ENCODE measurements at regions not wholly inside any gene's neighbourhood (a gene's known extent, or its start where the extent isn't known, plus 50 kb on each side); places are given as distances from the start of the nearest gene placed in this dataset.

GRCh38 chr10:3402187-3402751, 229.7 kb upstream of the PITRM1 start:
- peak; percentile 67 for DNase-seq (ENCODE audit: low read depth)
- H3K4me3 ChIP-seq (ENCODE audit: low read depth, low read length): no peak overlapping the region
- no peak for TF ChIP-seq CTCF (IDR thresholded peaks at IDR 0.05; ENCODE audit: insufficient read depth, low read depth, low read length)

- H3K4me3 ChIP-seq (ENCODE audit: low read depth, low read length): no peak overlapping the region
- TF ChIP-seq CTCF (IDR thresholded peaks at IDR 0.05; ENCODE audit: insufficient read depth, low read depth, low read length): no peak
- peak; percentile 96 for DNase-seq (ENCODE audit: low read depth)
Measured at GRCh38 chr10:3401491-3401938, 228.9 kb upstream of the PITRM1 start.

- TF ChIP-seq CTCF (IDR thresholded peaks at IDR 0.05; ENCODE audit: insufficient read depth, low read depth, low read length): no peak
- peak; percentile 46 for DNase-seq (ENCODE audit: low read depth)
- H3K4me3 ChIP-seq (ENCODE audit: low read depth, low read length): no peak overlapping the region
Measured at GRCh38 chr10:3400348-3400747, 227.8 kb upstream of the PITRM1 start.

GRCh38 chr10:3399756-3400155, 227.2 kb upstream of the PITRM1 start:
- TF ChIP-seq CTCF (IDR thresholded peaks at IDR 0.05; ENCODE audit: insufficient read depth, low read depth, low read length): no peak
- no peak overlapping the region for H3K4me3 ChIP-seq (ENCODE audit: low read depth, low read length)
- DNase-seq (ENCODE audit: low read depth): no peak

GRCh38 chr10:3398825-3399646, 226.5 kb upstream of the PITRM1 start:
- H3K4me3 ChIP-seq (ENCODE audit: low read depth, low read length): no peak overlapping the region
- no peak for DNase-seq (ENCODE audit: low read depth)
- no peak for TF ChIP-seq CTCF (IDR thresholded peaks at IDR 0.05; ENCODE audit: insufficient read depth, low read depth, low read length)

- DNase-seq (ENCODE audit: low read depth): no peak
- no peak for TF ChIP-seq CTCF (IDR thresholded peaks at IDR 0.05; ENCODE audit: insufficient read depth, low read depth, low read length)
- no peak overlapping the region for H3K4me3 ChIP-seq (ENCODE audit: low read depth, low read length)
Measured at GRCh38 chr10:3397846-3398245, 225.3 kb upstream of the PITRM1 start.

Measured in fibroblast of villous mesenchyme (primary cell).